Nephron (organoid): ENCODE measurements at regions not wholly inside any gene's neighbourhood (a gene's known extent, or its start where the extent isn't known, plus 50 kb on each side); places are given as distances from the start of the nearest gene placed in this dataset.

ENCODE experiments used
- H3K27ac Mint-ChIP-seq, 3 experiments: 2 replicates each; pipeline ENCODE4 v1.8.0; 2020; ENCODE audit warnings: mixed read lengths in 3 of 3, mild to moderate bottlenecking in 2 of 3, moderate library complexity in 1 of 3
- H3K27me3 Mint-ChIP-seq: 2 replicates; pipeline ENCODE4 v1.8.0; 2021; ENCODE audit warnings: low read depth, mild to moderate bottlenecking, moderate library complexity, mixed read lengths
- H3K36me3 Mint-ChIP-seq: 2 replicates; pipeline ENCODE4 v1.8.0; 2020; ENCODE audit warnings: low read depth, mixed read lengths
- H3K4me1 Mint-ChIP-seq: 2 replicates; pipeline ENCODE4 v1.8.0; 2020; ENCODE audit warnings: mixed read lengths
- H3K4me3 Mint-ChIP-seq, 3 experiments: 2 replicates each; pipeline ENCODE4 v1.8.0; 2020; ENCODE audit warnings: mild to moderate bottlenecking in 3 of 3, mixed read lengths in 3 of 3, moderate library complexity in 2 of 3
- H3K9me3 Mint-ChIP-seq: 2 replicates; pipeline ENCODE4 v1.8.0; 2020; ENCODE audit warnings: mixed read lengths
- CTCF ChIP-seq, 3 experiments: fragments of 200-600 bp; sonication (generic); IDR thresholded peaks; one replicate each; pipeline ENCODE4 v1.5.0; 2021; ENCODE audit warnings: antibody characterized with exemption in 3 of 3; ENCODE audit not compliant: unreplicated experiment in 3 of 3

GRCh38 chr6:25064006-25064405 lies 128.2 kb upstream of the RIPOR2 start:
- Mint-ChIP-seq H3K4me3 (no peak overlapping the region), H3K4me1 (peaks cover 31% of the 10 kb centered on the region), H3K36me3 (no peaks in the 10 kb centered on the region), H3K27ac (peak overlapping the region in 1 of 3 experiments; percentile 21), H3K27me3 (no peaks in the 10 kb centered on the region), H3K9me3 (no peaks in the 10 kb centered on the region)
- no peak for TF ChIP-seq CTCF (IDR thresholded peaks at IDR 0.05; ENCODE audit: unreplicated experiment in 3 of 3)

- Mint-ChIP-seq H3K4me1 (peaks cover 31% of the 10 kb centered on the region), H3K9me3 (peaks cover 4% of the 10 kb centered on the region), H3K27me3 (no peaks in the 10 kb centered on the region), H3K36me3 (no peaks in the 10 kb centered on the region), H3K4me3 (no peak overlapping the region), H3K27ac (no peak overlapping the region)
- TF ChIP-seq CTCF (IDR thresholded peaks at IDR 0.05; ENCODE audit: unreplicated experiment in 3 of 3): no peak
These were observed 129.9 kb upstream of the RIPOR2 start for GRCh38 chr6:25065666-25066065.

GRCh38 chr6:25066593-25066992 lies 130.8 kb upstream of the RIPOR2 start:
- Mint-ChIP-seq H3K27me3 (no peaks in the 10 kb centered on the region), H3K36me3 (no peaks in the 10 kb centered on the region), H3K9me3 (peaks cover 6% of the 10 kb centered on the region), H3K27ac (no peak overlapping the region), H3K4me1 (peaks cover 24% of the 10 kb centered on the region), H3K4me3 (no peak overlapping the region)
- TF ChIP-seq CTCF (IDR thresholded peaks at IDR 0.05; ENCODE audit: unreplicated experiment in 3 of 3): no peak

- Mint-ChIP-seq H3K4me1 (peaks cover 11% of the 10 kb centered on the region), H3K36me3 (no peaks in the 10 kb centered on the region), H3K27me3 (no peaks in the 10 kb centered on the region), H3K27ac (no peak overlapping the region), H3K9me3 (peaks cover 7% of the 10 kb centered on the region), H3K4me3 (no peak overlapping the region)
- TF ChIP-seq CTCF (IDR thresholded peaks at IDR 0.05; ENCODE audit: unreplicated experiment in 3 of 3): no peak
These were observed 133.1 kb upstream of the RIPOR2 start for GRCh38 chr6:25068866-25069265.

- Mint-ChIP-seq H3K4me3 (peak overlapping the region in 1 of 3 experiments; percentile 4), H3K27me3 (no peaks in the 10 kb centered on the region), H3K4me1 (peaks cover 11% of the 10 kb centered on the region)
These were observed 135.0 kb upstream of the RIPOR2 start for GRCh38 chr6:25070547-25071366.

More at GRCh38 chr6:25070547-25071366, 135.0 kb upstream of the RIPOR2 start:
- Mint-ChIP-seq H3K36me3 (no peaks in the 10 kb centered on the region), H3K27ac (peak overlapping the region; percentile 51 to 64 (median 53)), H3K9me3 (peaks cover 11% of the 10 kb centered on the region)
- peak; percentile 90 to 94 (median 92) for TF ChIP-seq CTCF (IDR thresholded peaks at IDR 0.05; ENCODE audit: unreplicated experiment in 3 of 3)
